ENCODE measurements at regions not wholly inside any gene's neighbourhood (a gene's known extent, or its start where the extent isn't known, plus 50 kb on each side); places are given as distances from the start of the nearest gene placed in this dataset.
"Not testable (repeated sequence)": the region's sequence is repeated elsewhere in the genome, so short reads cannot be mapped to it uniquely, and the experiment has no call there.

GRCh38 chr4:72931346-72931745 is 138.2 kb downstream of the COX18 start:
- H3K9me3 ChIP-seq (replicated peaks) = no peaks in the 10 kb centered on the region
- DNase-seq = no peak
- no peak overlapping the region for H3K4me3 ChIP-seq
- no peaks in the 10 kb centered on the region for H3K27me3 ChIP-seq (ENCODE audit: low read depth)
- no peak for TF ChIP-seq CTCF (IDR thresholded peaks at IDR 0.05; ENCODE audit: borderline replicate concordance)
- H3K27ac ChIP-seq (replicated peaks) = no peak overlapping the region
- H3K36me3 ChIP-seq = no peaks in the 10 kb centered on the region
- intact Hi-C loops (cut with micrococcal nuclease) = no loop called here
- H3K4me1 ChIP-seq = no peaks in the 10 kb centered on the region

GRCh38 chr4:72929596-72930274 is 139.8 kb downstream of the COX18 start:
- H3K27ac ChIP-seq (replicated peaks); H3K27me3 ChIP-seq (ENCODE audit: low read depth); H3K36me3 ChIP-seq; H3K4me1 ChIP-seq; H3K4me3 ChIP-seq; H3K9me3 ChIP-seq (replicated peaks); intact Hi-C loops (cut with micrococcal nuclease); DNase-seq: not testable (repeated sequence)

GRCh38 chr4:72924814-72925213 is 144.7 kb downstream of the COX18 start:
- H3K27ac ChIP-seq (replicated peaks) = no peak overlapping the region
- no peak overlapping the region for H3K4me3 ChIP-seq
- TF ChIP-seq CTCF (IDR thresholded peaks at IDR 0.05; ENCODE audit: borderline replicate concordance) = no peak
- intact Hi-C loops (cut with micrococcal nuclease) = no loop called here
- DNase-seq = no peak
- no peaks in the 10 kb centered on the region for H3K4me1 ChIP-seq
- no peaks in the 10 kb centered on the region for H3K36me3 ChIP-seq
- peaks cover 21% of the 10 kb centered on the region for H3K9me3 ChIP-seq (replicated peaks)
- H3K27me3 ChIP-seq (ENCODE audit: low read depth) = no peaks in the 10 kb centered on the region

GRCh38 chr4:72919937-72920336 is 149.6 kb downstream of the COX18 start:
- no peak for DNase-seq
- intact Hi-C loops (cut with micrococcal nuclease) = no loop called here
- no peak overlapping the region for H3K27ac ChIP-seq (replicated peaks)

GRCh38 chr4:72919464-72919863 is 150.1 kb downstream of the COX18 start:
- no peak for DNase-seq
- no peak for TF ChIP-seq CTCF (IDR thresholded peaks at IDR 0.05; ENCODE audit: borderline replicate concordance)
- intact Hi-C loops (cut with micrococcal nuclease) = no loop called here
- H3K27ac ChIP-seq (replicated peaks) = no peak overlapping the region
- H3K9me3 ChIP-seq (replicated peaks) = peaks cover 14% of the 10 kb centered on the region
- H3K4me3 ChIP-seq = no peak overlapping the region
- no peaks in the 10 kb centered on the region for H3K36me3 ChIP-seq
- no peaks in the 10 kb centered on the region for H3K27me3 ChIP-seq (ENCODE audit: low read depth)
- no peaks in the 10 kb centered on the region for H3K4me1 ChIP-seq

More at GRCh38 chr4:72919937-72920336, 149.6 kb downstream of the COX18 start:
- no peaks in the 10 kb centered on the region for H3K27me3 ChIP-seq (ENCODE audit: low read depth)
- H3K4me1 ChIP-seq = no peaks in the 10 kb centered on the region
- H3K36me3 ChIP-seq = no peaks in the 10 kb centered on the region
- peaks cover 19% of the 10 kb centered on the region for H3K9me3 ChIP-seq (replicated peaks)
- no peak for TF ChIP-seq CTCF (IDR thresholded peaks at IDR 0.05; ENCODE audit: borderline replicate concordance)
- H3K4me3 ChIP-seq = no peak overlapping the region

- H3K36me3 ChIP-seq = no peaks in the 10 kb centered on the region
- H3K4me1 ChIP-seq = no peaks in the 10 kb centered on the region
- H3K4me3 ChIP-seq = no peak overlapping the region
- peaks cover 3% of the 10 kb centered on the region for H3K9me3 ChIP-seq (replicated peaks)
- TF ChIP-seq CTCF (IDR thresholded peaks at IDR 0.05; ENCODE audit: borderline replicate concordance) = no peak
- no peak overlapping the region for H3K27ac ChIP-seq (replicated peaks)
- no peaks in the 10 kb centered on the region for H3K27me3 ChIP-seq (ENCODE audit: low read depth)
- DNase-seq = no peak
- intact Hi-C loops (cut with micrococcal nuclease) = no loop called here
These were observed 151.2 kb downstream of the COX18 start for GRCh38 chr4:72918362-72918761.

Data from left ventricle myocardium inferior (tissue), 1 donor.